Endothelial cell of umbilical vein (primary cell): ENCODE measurements at regions not wholly inside any gene's neighbourhood (a gene's known extent, or its start where the extent isn't known, plus 50 kb on each side); places are given as distances from the start of the nearest gene placed in this dataset.

Experiments
- BruUV-seq: library from RNA; stranded (reverse); fragments of 400-500 nt; replicated peaks from 2 replicates; lab custom pipeline; 2021; lab: Mats Ljungman, UMichigan
- CTCF ChIA-PET: fragments of 300-600, 350-600 bp; sonication (Branson Sonifier 250); formaldehyde crosslinking; loops from one replicate; lab custom pipeline; 2021; ENCODE audit warnings: antibody characterized with exemption, inconsistent platforms; lab: Charles Lee
- POLR2A ChIA-PET: fragments of 300-600, 350-600 bp; sonication (Branson Sonifier 250); formaldehyde crosslinking; loops from one replicate; lab custom pipeline; 2021; ENCODE audit warnings: antibody characterized with exemption, inconsistent platforms; lab: Charles Lee
- DNase-seq: peaks from one replicate; pipeline ENCODE4 v3.0.0-alpha.2; 2011; ENCODE audit warnings: low read depth, low spot score
- FAIRE-seq: peaks from 2 replicates; lab custom pipeline; 2011; peaks lifted over from hg19 to GRCh38; lab: Jason Lieb, UNC
- H2AFZ ChIP-seq: 2 replicates; pipeline ENCODE4 v1.6.0; 2012; ENCODE audit warnings: low read depth, low read length, control low read depth, inconsistent platforms
- H3K27ac ChIP-seq: 2 replicates; pipeline ENCODE4 v1.5.1; 2011; ENCODE audit warnings: low read depth, mild to moderate bottlenecking, control low read depth, low read length, moderate library complexity; ENCODE audit not compliant: insufficient read depth
- H3K27me3 ChIP-seq, 2 experiments: 2 replicates each; pipeline versions ENCODE4 v1.6.0 to v1.6.1; 2011; ENCODE audit warnings: low read length in 2 of 2, mixed read lengths in 1 of 2; ENCODE audit not compliant: control insufficient read depth in 2 of 2, insufficient read depth in 2 of 2
- H3K36me3 ChIP-seq, 2 experiments: 2 replicates in 1 of 2; 3 replicates in 1 of 2; pipeline ENCODE4 v1.5.1; 2011; ENCODE audit warnings: low read length in 2 of 2, mild to moderate bottlenecking in 1 of 2, moderate library complexity in 1 of 2; ENCODE audit not compliant: control insufficient read depth in 2 of 2, insufficient read depth in 2 of 2; ENCODE audit errors: extremely low read depth in 1 of 2
- H3K4me1 ChIP-seq: 3 replicates; pipeline ENCODE4 v1.5.1; 2011; ENCODE audit warnings: mild to moderate bottlenecking, low read length; ENCODE audit not compliant: control insufficient read depth, insufficient read depth; ENCODE audit errors: extremely low read depth
- H3K4me2 ChIP-seq: 2 replicates; pipeline ENCODE4 v1.6.1; 2011; ENCODE audit warnings: low read length, control low read depth, mixed read lengths; ENCODE audit not compliant: insufficient read depth
- H3K4me3 ChIP-seq, 3 experiments: fragments of 200-600 bp in 1 of 3; sonication (generic), shearing (Covaris generic) in 1 of 3; replicated peaks in 1 of 3; 2 replicates each; pipeline ENCODE4 v1.5.1; 2011 to 2016; ENCODE audit warnings: control low read depth in 3 of 3, low read length in 3 of 3, mild to moderate bottlenecking in 2 of 3, inconsistent platforms in 1 of 3, low read depth in 1 of 3, moderate library complexity in 1 of 3; ENCODE audit not compliant: insufficient read depth in 1 of 3
- H3K79me2 ChIP-seq: 2 replicates; pipeline ENCODE4 v1.6.0; 2012; ENCODE audit warnings: low read length, inconsistent platforms; ENCODE audit not compliant: control insufficient read depth, insufficient read depth
- H3K9ac ChIP-seq: replicated peaks from 2 replicates; pipeline ENCODE3; 2011; ENCODE audit warnings: low read length, control low read depth; ENCODE audit not compliant: insufficient read depth; ENCODE audit errors: extremely low read depth
- H3K9me1 ChIP-seq: replicated peaks from 3 replicates; pipeline ENCODE4 v1.6.0; 2011; ENCODE audit warnings: mild to moderate bottlenecking, low read length; ENCODE audit not compliant: control insufficient read depth, insufficient read depth; ENCODE audit errors: extremely low read depth
- H3K9me3 ChIP-seq: replicated peaks from 2 replicates; pipeline ENCODE4 v1.5.1; 2012; ENCODE audit warnings: low read length, inconsistent platforms; ENCODE audit not compliant: control insufficient read depth, insufficient read depth
- H4K20me1 ChIP-seq: replicated peaks from 2 replicates; pipeline ENCODE3; 2011; ENCODE audit warnings: mild to moderate bottlenecking, low read length; ENCODE audit not compliant: control insufficient read depth, insufficient read depth; ENCODE audit errors: extremely low read depth
- CTCF ChIP-seq, 2 donors: IDR thresholded peaks; 1 replicate in 1 of 2; 2 replicates in 1 of 2; pipeline ENCODE4 v1.5.1; 2011; ENCODE audit warnings: low read length in 2 of 2, mild to moderate bottlenecking in 2 of 2, moderate library complexity in 2 of 2, control low read depth in 1 of 2, inconsistent platforms in 1 of 2, low read depth in 1 of 2; ENCODE audit not compliant: insufficient read depth in 1 of 2; ENCODE audit errors: extremely low read depth in 1 of 2
- EZH2 ChIP-seq: IDR thresholded peaks from 2 replicates; pipeline ENCODE4 v1.6.1; 2012; ENCODE audit warnings: borderline replicate concordance, low read depth, mild to moderate bottlenecking, moderate library complexity, low read length, inconsistent platforms; ENCODE audit not compliant: severe bottlenecking
- FOS ChIP-seq: IDR thresholded peaks from 2 replicates; pipeline ENCODE4 v1.6.1; 2011; ENCODE audit warnings: mild to moderate bottlenecking, low read length, moderate library complexity, borderline replicate concordance; ENCODE audit not compliant: insufficient read depth
- MAX ChIP-seq: IDR thresholded peaks from 2 replicates; pipeline ENCODE4 v1.6.1; 2011; ENCODE audit not compliant: insufficient read depth, insufficient read length
- MYC ChIP-seq: IDR thresholded peaks from one replicate; pipeline ENCODE4 v1.6.1; 2011; ENCODE audit warnings: mild to moderate bottlenecking, low read depth, low read length
- POLR2AphosphoS5 ChIP-seq: IDR thresholded peaks from 2 replicates; pipeline ENCODE4 v1.6.1; 2012; ENCODE audit warnings: low read depth, mild to moderate bottlenecking, control low read depth, low read length, moderate library complexity; ENCODE audit not compliant: insufficient read depth
- dilution Hi-C: fragments of 300-500 bp; cut with MboI; formaldehyde crosslinking; loops from one replicate; pipeline ENCODE4 v1.15.0; 2019; ENCODE audit warnings: low sequenced_read_pairs; ENCODE audit not compliant: extremely low pct_ligation_motif_present
- intact Hi-C: fragments of 100-400 bp; cut with micrococcal nuclease; formaldehyde crosslinking; loops from one replicate; pipeline ENCODE4 v1.10.0; 2022

GRCh38 chr4:82138374-82138773 is 235.4 kb downstream of the HNRNPD start:
- ChIA-PET POLR2A (no interaction called here), CTCF (no interaction called here)
- TF ChIP-seq POLR2AphosphoS5 = no peak
- TF ChIP-seq MYC = no peak
- no peak for TF ChIP-seq CTCF (IDR thresholded peaks at IDR 0.05; ENCODE audit: extremely low read depth in 1 of 2, insufficient read depth in 1 of 2, low read depth in 1 of 2, low read length in 2 of 2)
- TF ChIP-seq MAX = no peak
- TF ChIP-seq EZH2 = no peak
- TF ChIP-seq FOS = no peak
- H3K9me3 ChIP-seq = no peaks in the 10 kb centered on the region
- H4K20me1 ChIP-seq = no peaks in the 10 kb centered on the region
- FAIRE-seq = no peak
- H3K79me2 ChIP-seq = no peaks in the 10 kb centered on the region
- no peaks in the 10 kb centered on the region for H3K9me1 ChIP-seq
- no TSS peak for BruUV-seq
- H2AFZ ChIP-seq = no peak overlapping the region
- no peak overlapping the region for H3K4me3 ChIP-seq
- no peak overlapping the region for H3K27ac ChIP-seq
- no peak overlapping the region for H3K9ac ChIP-seq
- H3K4me2 ChIP-seq = no peak overlapping the region
- no peaks in the 10 kb centered on the region for H3K27me3 ChIP-seq
- dilution Hi-C loops = no loop called here
- intact Hi-C loops = no loop called here
- no peaks in the 10 kb centered on the region for H3K4me1 ChIP-seq
- no peak for DNase-seq
- H3K36me3 ChIP-seq = no peaks in the 10 kb centered on the region
